GM04504 (cell line): ENCODE measurements at regions not wholly inside any gene's neighbourhood (a gene's known extent, or its start where the extent isn't known, plus 50 kb on each side); places are given as distances from the start of the nearest gene placed in this dataset.

Source experiments
- DNase-seq: peaks from one replicate; pipeline ENCODE4 v3.0.0-alpha.2; 2012; ENCODE audit warnings: low read depth

- no peak for DNase-seq
Measured at GRCh38 chr7:81606078-81606863, 163.6 kb downstream of the HGF start.

GRCh38 chr7:81605493-81605892 lies 164.4 kb downstream of the HGF start:
- no peak for DNase-seq

GRCh38 chr7:81604808-81605174 lies 165.1 kb downstream of the HGF start:
- no peak for DNase-seq

GRCh38 chr7:81604075-81604807 lies 165.6 kb downstream of the HGF start:
- no peak for DNase-seq

- DNase-seq: no peak
Measured at GRCh38 chr7:81600608-81601007, 169.2 kb downstream of the HGF start.

- no peak for DNase-seq
Measured at GRCh38 chr7:81598951-81599350, 170.9 kb downstream of the HGF start.

- DNase-seq: no peak
Measured at GRCh38 chr7:81594767-81595166, 175.1 kb downstream of the HGF start.

- DNase-seq: no peak
Measured at GRCh38 chr7:81590131-81590530, 179.7 kb downstream of the HGF start.

- DNase-seq: no peak
Measured at GRCh38 chr7:81584667-81585066, 185.2 kb downstream of the HGF start.

- DNase-seq: peak; percentile 8
Measured at GRCh38 chr7:81583882-81584533, 185.8 kb downstream of the HGF start.

- DNase-seq: no peak
Measured at GRCh38 chr7:81583090-81583489, 186.8 kb downstream of the HGF start.

- DNase-seq: no peak
Measured at GRCh38 chr7:81577642-81578340, 192.1 kb downstream of the HGF start.

- DNase-seq: no peak
Measured at GRCh38 chr7:81574723-81575326, 195.0 kb downstream of the HGF start.

GRCh38 chr7:81573932-81574331 lies 195.9 kb downstream of the HGF start:
- no peak for DNase-seq

GRCh38 chr7:81573128-81573527 lies 196.7 kb downstream of the HGF start:
- no peak for DNase-seq

- no peak for DNase-seq
Measured at GRCh38 chr7:81562581-81562980, 207.3 kb downstream of the HGF start.

GRCh38 chr7:81560708-81561107 lies 209.1 kb downstream of the HGF start:
- no peak for DNase-seq

GRCh38 chr7:81549484-81550016 lies 220.3 kb downstream of the HGF start:
- DNase-seq: no peak

GRCh38 chr7:81534996-81535395 lies 234.9 kb downstream of the HGF start:
- DNase-seq: no peak

GRCh38 chr7:81534446-81534845 lies 235.4 kb downstream of the HGF start:
- DNase-seq: no peak

- no peak for DNase-seq
Measured at GRCh38 chr7:81533931-81534330, 235.9 kb downstream of the HGF start.

- no peak for DNase-seq
Measured at GRCh38 chr7:81533426-81533825, 236.4 kb downstream of the HGF start.
